Ovary (tissue), 7 donors: ENCODE measurements at regions not wholly inside any gene's neighbourhood (a gene's known extent, or its start where the extent isn't known, plus 50 kb on each side); places are given as distances from the start of the nearest gene placed in this dataset.

Experiments
- DNase-seq, 5 donors: peaks; one replicate each; pipeline ENCODE4 v3.0.0-alpha.2; 2019 to 2020
- H3K27ac ChIP-seq, 2 donors: fragments of 200-600 bp; one replicate each; pipeline versions ENCODE4 v1.5.1 to v1.8.0; 2019 to 2022
- H3K27me3 ChIP-seq: fragments of 200-600 bp; one replicate; pipeline ENCODE4 v1.8.0; 2022
- H3K36me3 ChIP-seq: fragments of 200-600 bp; sonication (generic); one replicate; pipeline ENCODE4 v1.5.1; 2019
- H3K4me1 ChIP-seq: one replicate; pipeline ENCODE4 v1.8.1; 2013; ENCODE audit warnings: mild to moderate bottlenecking, moderate library complexity; ENCODE audit not compliant: insufficient read depth
- H3K4me3 ChIP-seq: fragments of 200-600 bp; sonication (generic); one replicate; pipeline ENCODE4 v1.5.1; 2017
- H3K9me3 ChIP-seq, 2 donors: fragments of 200-600 bp in 1 of 2; sonication (generic) in 1 of 2; one replicate each; pipeline versions ENCODE4 v1.5.1 to v1.8.1; 2013 to 2019; ENCODE audit warnings: mild to moderate bottlenecking in 1 of 2, moderate library complexity in 1 of 2
- EP300 ChIP-seq: sonication (generic); formaldehyde crosslinking; IDR thresholded peaks from one replicate; pipeline ENCODE4 v1.6.1; 2017; ENCODE audit warnings: antibody characterized with exemption
- POLR2A ChIP-seq: fragments of 450-650 bp; IDR thresholded peaks from one replicate; pipeline ENCODE4 v1.6.1; 2017; ENCODE audit warnings: antibody characterized with exemption, mild to moderate bottlenecking, moderate library complexity
- WGBS, 3 donors: extraction: QIAGEN DNeasy Blood & Tissue Kit in 1 of 3; methylation state at CpG; one replicate each; pipeline versions ENCODE4 v1.1.5 to v1.1.7; 2013 to 2017; 5-methylcytosine and 5-hydroxymethylcytosine counted together
- intact Hi-C, 4 donors: fragments of 100-400 bp; cut with DNase I; formaldehyde crosslinking; loops; one replicate each; pipeline versions ENCODE4 v1.11.0 to v1.15.1; 2022 to 2023
- TF ChIP-seq, protein P1 (sequence below), 3 donors: fragments of 450-650 bp in 2 of 3; fragments of 200-600 bp in 1 of 3; IDR thresholded peaks; one replicate each; pipeline versions ENCODE4 v1.5.1 to v1.8.0; 2016 to 2022; ENCODE audit warnings: antibody characterized with exemption in 3 of 3, mild to moderate bottlenecking in 1 of 3
- donor health status: DM: no; HTN: no; CAD: no; lungs with moderate emphysema.
- donor health status: DM: no; HTN: no; CAD: no.
- donor health status: Bipolar disorder and iron deficiency.
- donor health status: DM: no; HTN: no; CAD: no.
- donor health status: DM: yes; HTN: yes; CAD: no.

DNA sequence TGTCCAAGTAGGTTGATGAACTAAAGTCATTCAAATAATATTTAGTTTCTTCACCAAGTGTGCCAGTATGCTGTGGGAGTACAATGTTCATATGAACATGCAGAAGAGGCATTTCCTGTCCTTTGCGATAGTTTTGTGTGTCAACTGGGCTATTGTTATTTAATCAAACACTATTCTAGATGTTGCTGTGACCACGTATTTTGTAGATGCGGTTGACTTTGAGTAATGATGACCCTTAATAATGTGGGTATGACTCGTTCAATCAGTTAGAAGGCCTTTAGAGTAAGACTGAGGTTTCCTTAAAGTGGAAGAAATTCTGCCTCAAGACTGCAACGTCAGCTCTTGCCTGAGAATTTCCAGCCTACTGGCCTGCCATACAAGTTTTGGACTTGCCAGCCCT lies 470.7 kb upstream of the CBLB start:
- intact Hi-C loops, result no loop called here
- Histone ChIP-seq H3K36me3 (no peaks in the 10 kb centered on the region), H3K9me3 (no peaks in the 10 kb centered on the region), H3K27ac (no peak overlapping the region), H3K27me3 (no peaks in the 10 kb centered on the region), H3K4me3 (no peak overlapping the region), H3K4me1 (no peaks in the 10 kb centered on the region)
- DNase-seq, result no peak
- WGBS, 3 donors, result 91 to 94% (median 93%) methylated on average over 5 of the region's 5 CpGs
- TF ChIP-seq EP300 (no peak), POLR2A (no peak)
- TF ChIP-seq, protein P1, sequence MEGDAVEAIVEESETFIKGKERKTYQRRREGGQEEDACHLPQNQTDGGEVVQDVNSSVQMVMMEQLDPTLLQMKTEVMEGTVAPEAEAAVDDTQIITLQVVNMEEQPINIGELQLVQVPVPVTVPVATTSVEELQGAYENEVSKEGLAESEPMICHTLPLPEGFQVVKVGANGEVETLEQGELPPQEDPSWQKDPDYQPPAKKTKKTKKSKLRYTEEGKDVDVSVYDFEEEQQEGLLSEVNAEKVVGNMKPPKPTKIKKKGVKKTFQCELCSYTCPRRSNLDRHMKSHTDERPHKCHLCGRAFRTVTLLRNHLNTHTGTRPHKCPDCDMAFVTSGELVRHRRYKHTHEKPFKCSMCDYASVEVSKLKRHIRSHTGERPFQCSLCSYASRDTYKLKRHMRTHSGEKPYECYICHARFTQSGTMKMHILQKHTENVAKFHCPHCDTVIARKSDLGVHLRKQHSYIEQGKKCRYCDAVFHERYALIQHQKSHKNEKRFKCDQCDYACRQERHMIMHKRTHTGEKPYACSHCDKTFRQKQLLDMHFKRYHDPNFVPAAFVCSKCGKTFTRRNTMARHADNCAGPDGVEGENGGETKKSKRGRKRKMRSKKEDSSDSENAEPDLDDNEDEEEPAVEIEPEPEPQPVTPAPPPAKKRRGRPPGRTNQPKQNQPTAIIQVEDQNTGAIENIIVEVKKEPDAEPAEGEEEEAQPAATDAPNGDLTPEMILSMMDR (IDR thresholded peaks at IDR 0.05), result no peak

DNA sequence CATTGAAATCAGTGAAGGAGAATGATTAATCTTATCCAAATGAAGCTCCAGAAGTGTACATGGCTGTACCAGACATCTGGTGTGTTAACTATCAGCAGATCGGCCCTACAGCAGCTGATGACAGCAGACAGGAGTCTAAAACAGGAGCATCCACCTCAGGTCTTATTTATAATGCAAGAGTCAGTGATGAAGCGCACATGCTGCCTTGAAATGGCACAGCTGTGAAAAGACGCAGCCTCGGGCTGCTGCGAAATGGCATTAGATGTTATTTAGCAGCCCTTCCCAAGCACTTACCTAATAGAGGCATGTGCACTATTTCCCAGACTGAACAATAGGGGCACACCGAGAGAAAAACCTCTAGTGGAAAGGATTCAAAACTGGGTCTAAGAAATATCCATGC lies 472.3 kb upstream of the CBLB start:
- no peak for DNase-seq
- no peak overlapping the region for H3K27ac ChIP-seq
- WGBS, 3 donors, result 11 to 17% (median 17%) methylated on average over 6 of the region's 6 CpGs
- intact Hi-C loops, result no loop called here
- H3K36me3 ChIP-seq, result no peaks in the 10 kb centered on the region
- H3K4me1 ChIP-seq, result no peaks in the 10 kb centered on the region
- no peaks in the 10 kb centered on the region for H3K9me3 ChIP-seq
- TF ChIP-seq POLR2A (no peak), EP300 (no peak)
- TF ChIP-seq, protein P1 (IDR thresholded peaks at IDR 0.05), result no peak
- no peak overlapping the region for H3K4me3 ChIP-seq
- H3K27me3 ChIP-seq, result no peaks in the 10 kb centered on the region

DNA sequence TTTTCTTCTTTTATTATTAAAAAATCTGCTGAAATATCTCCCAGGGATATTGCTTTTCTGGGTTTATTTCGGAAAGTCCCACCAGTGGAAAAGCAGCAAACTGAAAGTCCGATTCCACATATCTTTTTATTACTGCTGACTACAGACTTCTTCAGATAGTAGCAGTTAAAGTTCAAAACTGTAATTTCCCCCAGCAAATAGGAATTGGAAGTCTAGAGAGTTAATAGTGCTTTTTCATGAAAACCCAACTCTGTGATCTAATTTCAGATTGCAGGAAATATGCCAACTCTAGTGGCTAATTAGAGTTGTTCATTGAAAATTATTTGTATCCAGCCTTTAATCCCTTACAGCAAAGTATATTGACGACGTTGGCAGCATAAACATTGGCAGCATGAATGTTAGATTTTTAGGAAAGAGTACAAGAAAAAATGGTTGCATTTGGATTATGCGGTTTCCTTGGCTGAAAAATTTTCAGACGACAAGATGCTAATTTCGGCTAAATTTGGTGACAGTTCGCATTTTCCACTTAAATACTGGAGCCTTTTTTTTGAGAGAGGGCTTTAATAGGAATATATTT lies 472.9 kb upstream of the CBLB start:
- no peak overlapping the region for H3K4me3 ChIP-seq

DNA sequence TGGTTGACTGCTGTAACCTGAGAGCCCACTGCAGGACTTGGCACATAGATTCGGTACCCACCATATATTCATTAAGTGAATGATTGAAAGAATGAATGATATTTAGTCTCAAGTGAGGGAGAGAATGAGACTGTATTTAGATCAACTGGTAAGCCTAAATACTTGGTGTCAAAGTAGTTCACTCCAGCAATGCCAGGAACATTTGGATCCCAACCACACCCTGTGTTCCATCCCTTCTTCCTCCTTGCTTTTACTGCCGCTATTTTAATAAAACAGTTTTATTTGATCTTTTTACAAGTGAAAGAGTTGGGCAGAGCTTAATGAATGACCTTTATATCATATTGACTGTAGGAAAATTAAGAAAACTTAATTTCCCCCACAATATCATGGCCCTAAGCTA lies 473.6 kb upstream of the CBLB start:
- TF ChIP-seq EP300 (no peak), POLR2A (no peak)
- TF ChIP-seq, protein P1 (IDR thresholded peaks at IDR 0.05), result no peak
- intact Hi-C loops, result no loop called here
- DNase-seq, result no peak
- H3K4me3 ChIP-seq, result no peak overlapping the region
- H3K36me3 ChIP-seq, result no peaks in the 10 kb centered on the region
- H3K27ac ChIP-seq, result no peak overlapping the region
- H3K4me1 ChIP-seq, result no peaks in the 10 kb centered on the region
- 61 to 94% (median 85%) methylated on average over 2 of the region's 2 CpGs for WGBS, 3 donors
- no peaks in the 10 kb centered on the region for H3K9me3 ChIP-seq
- no peaks in the 10 kb centered on the region for H3K27me3 ChIP-seq

More for the DNA sequence above, 472.9 kb upstream of the CBLB start:
- H3K36me3 ChIP-seq, result no peaks in the 10 kb centered on the region
- no peaks in the 10 kb centered on the region for H3K9me3 ChIP-seq
- H3K27me3 ChIP-seq, result no peaks in the 10 kb centered on the region
- intact Hi-C loops, result no loop called here
- no peak overlapping the region for H3K27ac ChIP-seq
- 60 to 67% (median 64%) methylated on average over 8 of the region's 8 CpGs for WGBS, 3 donors
- no peaks in the 10 kb centered on the region for H3K4me1 ChIP-seq
- DNase-seq, result no peak
- TF ChIP-seq POLR2A (no peak), EP300 (no peak)
- TF ChIP-seq, protein P1 (IDR thresholded peaks at IDR 0.05), result no peak
